Tongue (tissue), 1 donor: ENCODE measurements at regions not wholly inside any gene's neighbourhood (a gene's known extent, or its start where the extent isn't known, plus 50 kb on each side); places are given as distances from the start of the nearest gene placed in this dataset.

Experiments
- DNase-seq: peaks from one replicate; pipeline ENCODE4 v3.0.0-alpha.2; 2015

DNA sequence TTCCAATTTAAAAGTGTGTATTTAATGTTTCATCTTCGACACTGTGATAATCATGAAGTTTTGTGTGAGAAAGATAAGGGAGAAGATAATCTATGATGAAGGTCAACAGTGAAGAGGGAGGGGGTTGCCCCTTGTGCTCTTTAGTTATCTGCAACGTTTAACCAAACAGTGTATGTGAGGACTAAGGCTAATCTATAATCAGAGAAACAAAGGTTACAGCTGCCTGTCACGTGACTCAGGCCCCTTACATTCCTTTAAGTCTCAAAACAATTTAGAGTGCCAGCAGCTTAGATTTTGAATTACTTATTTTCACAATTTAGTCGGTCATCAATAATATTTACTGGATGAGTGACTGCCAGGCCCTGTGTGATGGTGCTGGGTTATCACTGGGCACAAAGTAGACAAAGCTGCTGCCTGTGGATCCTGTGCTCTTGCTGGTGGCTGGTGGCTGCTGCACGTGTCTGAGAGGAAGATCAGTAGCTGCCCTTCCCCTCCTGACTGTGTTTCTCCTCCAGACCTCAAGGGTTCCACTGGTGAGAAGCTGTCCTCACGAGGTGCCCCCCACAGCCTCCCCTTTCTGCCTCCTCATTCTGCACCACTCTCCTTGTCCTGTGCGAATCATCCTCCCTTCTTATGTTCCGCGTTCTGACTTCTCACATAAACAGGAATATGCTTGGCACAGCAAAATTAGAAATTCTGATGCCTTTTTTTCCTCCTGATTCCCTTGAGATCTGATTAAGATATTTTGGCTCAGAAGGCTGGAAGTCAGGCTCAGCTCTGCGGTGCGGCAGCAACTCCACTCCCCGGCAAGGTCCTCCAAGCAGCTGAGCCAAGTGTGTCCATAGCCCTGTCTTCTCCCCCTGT lies 331.1 kb upstream of the B3GAT1 start:
- no peak for DNase-seq

DNA sequence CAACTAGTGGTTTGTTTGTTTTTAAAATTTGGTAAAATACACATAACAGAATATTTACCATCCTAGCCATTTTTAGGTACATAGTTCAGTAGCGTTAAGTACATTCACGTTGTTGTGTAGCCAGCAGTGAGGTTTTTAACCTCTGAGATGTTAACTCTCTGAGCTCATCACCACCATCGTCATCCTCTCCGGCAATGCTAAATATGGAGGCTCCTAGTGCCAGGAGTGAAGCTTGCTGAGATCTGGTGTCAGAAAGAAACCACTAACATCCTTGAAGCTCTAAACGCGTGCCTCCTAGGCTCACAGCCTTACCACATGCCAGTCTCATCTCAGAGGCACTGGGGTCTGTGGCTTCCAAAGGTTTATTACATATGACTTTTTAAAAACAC lies 330.2 kb upstream of the B3GAT1 start:
- no peak for DNase-seq

DNA sequence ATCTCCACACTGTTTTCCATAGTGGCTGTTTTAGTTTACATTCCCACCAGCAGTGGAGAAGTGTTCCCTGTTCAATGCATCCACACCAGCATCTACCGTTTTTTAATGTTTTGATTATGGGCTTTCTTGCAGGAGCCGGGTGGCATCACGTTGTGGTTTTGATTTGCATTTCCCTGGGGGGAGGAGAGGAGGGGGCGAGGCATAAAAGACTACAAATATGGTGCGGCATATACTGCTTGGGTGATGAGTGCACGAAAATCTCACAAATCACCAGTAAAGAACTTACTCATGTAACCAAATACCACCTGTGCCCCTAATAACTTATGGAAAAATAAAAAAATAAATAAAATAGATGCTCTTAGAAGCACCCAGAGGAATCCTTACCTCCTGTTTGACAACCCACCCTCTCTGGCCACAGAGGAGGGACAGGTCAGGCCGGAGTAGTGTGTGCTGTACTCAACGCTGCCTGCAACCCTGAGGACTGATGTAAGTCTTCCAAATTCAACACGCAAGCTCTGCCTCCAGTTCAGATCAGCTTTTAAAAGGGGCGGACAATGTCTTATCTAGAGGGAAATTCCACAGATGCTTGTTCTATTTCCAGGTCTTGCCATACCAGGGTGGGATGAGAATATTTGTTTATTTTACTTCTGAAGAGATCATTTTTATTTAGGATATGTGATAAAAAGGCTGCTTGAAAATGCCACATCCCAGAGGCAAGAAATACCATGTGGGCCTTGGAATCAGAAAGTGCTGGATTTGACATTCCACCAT lies 329.6 kb upstream of the B3GAT1 start:
- no peak for DNase-seq

DNA sequence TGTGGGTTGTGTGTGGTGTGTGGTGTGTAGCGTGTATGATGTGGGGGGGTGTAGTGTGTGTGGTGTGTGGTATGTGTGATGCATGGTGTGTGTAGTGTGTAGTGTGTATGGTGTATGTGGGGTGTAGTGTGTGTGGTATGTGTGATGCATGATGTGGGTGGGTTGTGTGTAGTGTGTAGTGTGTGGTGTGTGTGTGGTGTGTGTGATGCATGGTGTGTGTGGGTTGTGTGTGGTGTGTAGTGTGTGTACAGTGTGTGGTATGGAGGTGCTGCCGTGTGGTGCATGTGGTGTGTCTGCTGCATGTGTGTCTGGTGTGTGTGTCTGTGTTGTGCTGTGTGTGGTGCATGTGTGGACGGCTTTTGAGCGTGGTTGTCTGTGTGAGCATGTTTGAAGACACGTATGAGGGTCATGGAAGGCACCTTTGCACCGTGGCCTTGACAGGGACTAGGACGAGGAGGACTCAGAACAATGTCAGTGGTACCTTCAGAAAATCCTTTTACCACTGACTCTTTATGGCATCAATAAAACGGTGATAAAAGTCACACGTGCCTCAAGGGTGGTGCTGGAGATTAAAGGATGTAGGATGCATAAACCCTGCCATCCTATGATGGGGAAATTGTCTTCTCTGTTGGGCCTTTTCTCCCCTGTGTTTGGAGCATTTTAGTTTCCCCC lies 328.7 kb upstream of the B3GAT1 start:
- no peak for DNase-seq

DNA sequence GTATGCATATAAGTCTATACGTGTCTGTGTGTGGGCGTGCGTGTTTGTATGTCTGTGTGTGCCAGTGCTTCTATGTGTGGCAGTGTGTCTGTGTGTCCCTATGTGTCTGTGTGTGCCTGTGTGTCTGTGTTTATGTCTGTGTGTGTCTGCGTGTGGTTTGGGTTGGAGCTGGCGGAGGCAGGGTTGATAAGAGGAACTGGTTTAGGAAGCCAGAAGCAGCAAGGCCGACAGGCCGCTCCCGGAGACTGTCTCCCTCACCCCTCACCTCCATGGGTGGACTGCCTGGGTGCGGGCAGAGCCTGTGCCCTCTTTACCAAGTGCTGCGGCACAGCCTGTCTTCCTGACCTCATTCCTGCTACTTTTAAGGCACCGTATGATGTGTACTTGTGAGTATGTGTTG lies 327.1 kb upstream of the B3GAT1 start:
- DNase-seq = no peak

DNA sequence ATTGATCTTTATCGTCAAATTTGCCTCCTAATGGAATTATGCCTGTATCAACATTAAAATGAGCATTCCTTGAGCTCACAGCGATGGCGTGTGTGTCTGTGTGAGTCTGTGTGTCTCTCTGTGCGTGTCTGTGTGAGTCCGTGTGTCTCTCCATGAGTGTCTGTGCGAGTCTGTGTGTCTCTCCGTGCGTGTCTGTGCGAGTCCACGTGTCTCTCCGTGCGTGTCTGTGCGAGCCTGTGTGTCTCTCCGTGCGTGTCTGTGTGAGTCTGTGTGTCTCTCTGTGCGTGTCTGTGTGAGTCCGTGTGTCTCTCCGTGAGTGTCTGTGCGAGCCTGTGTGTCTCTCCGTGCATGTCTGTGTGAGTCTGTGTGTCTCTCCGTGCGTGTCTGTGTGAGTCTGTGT lies 326.5 kb upstream of the B3GAT1 start:
- no peak for DNase-seq

DNA sequence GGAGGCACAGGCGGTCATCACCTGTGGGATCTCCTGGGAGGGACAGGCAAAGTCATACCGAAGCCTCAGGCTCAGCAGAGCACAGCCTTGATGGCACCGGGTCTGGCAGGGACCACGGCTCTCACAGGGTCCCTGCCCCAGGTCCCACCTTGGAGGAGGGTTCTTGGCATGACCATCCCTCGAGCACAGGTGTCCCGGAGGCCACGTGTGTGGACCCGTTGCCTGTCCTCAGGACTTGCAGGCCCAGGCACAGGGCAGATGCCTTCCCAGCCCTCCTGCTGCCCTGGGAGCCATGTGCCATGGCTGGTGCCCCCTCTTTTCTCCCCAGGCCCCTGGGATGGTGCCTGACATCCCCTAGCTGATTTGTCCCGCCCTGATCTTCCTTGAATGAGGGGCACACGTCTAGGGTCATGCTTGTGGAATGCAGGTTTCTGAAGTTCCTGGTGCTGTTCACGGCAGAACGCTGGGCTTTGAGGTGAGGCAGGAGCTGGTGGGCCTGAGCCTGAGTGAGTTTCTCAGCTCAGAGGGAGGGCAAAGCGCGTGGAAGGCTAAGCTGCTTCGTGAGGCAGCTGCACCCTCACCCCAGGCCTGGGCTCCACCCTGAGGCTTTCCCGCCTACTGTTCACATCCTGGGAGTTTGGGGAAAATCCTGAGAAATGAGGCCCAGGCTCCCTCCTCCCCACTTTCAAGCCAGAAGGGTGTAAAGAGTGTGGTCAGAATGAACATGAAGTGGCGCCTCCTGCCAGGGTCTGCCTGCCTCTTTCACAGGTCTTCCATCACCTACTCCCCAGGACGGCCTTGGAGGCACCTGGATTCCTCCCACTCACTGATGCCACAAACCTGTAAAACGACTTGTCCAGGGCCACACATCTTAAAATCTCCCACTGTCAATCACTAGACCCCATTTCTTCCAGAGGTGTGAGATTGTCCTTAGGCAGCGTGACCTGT lies 325.8 kb upstream of the B3GAT1 start:
- DNase-seq = no peak

DNA sequence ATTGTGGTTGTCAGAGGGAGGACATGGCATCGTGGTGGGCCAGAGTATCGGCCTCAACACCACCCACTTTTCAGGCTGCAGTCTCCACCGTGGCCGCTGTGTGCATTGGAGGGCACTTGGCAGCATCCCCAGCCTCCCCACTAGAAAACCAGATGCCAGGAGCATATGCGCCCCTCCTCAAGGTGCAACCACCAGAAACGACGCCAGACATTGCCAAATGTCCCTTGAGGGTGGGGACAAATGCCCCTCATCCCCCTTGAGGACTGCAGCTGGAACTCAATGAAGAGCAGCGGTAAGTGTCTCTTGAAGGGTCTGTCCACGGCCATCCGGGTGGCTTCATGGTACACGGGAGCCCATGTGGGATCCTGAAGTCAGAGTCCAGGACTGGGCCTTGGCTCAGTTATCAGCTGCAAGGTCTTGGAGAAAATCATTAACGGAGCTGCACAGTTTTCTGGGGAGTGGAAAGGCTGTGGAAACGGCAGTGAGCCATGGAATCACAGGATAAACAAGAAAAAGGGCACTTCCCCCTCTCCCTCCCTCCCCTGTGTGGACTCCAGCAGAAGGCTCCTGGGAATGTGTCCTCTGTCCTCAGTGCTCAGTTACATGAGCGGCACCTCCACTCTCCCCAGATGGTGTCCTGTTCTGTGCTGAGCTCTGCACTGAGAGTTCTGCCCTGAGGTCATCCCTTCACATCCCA lies 324.4 kb upstream of the B3GAT1 start:
- no peak for DNase-seq

DNA sequence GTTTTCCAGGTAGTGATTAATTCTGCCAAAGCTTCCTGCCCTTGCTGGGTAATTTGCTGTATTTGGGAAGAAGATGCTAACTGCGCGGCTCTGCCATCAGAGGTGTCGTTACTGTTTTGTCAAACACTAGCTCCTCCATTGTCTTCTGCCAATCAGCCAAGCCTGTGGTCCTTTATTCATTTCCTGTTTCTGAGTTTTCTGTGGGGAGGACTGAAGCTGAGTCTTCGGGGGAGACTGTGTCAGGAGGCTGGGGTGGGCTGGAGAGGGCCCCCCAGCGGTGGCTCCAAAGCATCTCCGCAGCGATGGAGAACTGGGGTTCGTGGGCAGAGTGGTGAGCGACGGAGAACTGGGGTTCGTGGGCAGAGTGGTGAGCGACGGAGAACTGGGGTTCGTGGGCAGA lies 322.9 kb upstream of the B3GAT1 start:
- no peak for DNase-seq

DNA sequence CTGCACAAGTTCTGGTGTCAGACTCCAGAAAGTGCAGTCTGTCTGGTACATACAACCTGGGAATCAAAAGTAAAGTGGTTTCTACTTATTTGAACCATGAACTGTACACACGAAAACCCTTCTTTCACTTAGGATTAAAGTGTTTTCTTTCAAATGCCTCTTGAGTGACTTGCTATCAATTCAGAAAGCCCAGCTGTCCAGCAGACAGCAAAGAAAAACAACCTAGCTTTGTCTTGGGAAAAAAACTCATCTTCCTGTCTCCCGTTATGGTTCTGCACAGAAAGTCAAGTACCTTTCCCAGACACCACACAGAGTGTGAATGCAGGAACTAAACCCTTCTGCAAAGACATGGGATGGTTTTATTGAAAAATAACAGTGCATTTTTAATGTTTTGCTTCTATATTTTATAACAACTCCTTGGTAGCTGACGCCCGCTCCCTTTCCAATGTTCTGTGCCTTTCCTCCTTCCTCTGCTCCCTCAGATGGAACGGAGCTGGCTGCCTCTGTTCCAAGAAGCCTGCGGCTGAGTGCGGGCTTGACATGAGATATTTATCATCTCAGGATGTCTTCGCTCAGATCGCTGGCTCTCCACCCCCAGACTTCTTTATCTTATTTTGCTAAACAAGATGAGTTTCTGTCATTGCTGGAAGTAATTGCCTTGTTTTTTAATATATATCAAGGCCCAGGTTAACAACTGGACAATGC lies 322.3 kb upstream of the B3GAT1 start:
- DNase-seq = no peak

DNA sequence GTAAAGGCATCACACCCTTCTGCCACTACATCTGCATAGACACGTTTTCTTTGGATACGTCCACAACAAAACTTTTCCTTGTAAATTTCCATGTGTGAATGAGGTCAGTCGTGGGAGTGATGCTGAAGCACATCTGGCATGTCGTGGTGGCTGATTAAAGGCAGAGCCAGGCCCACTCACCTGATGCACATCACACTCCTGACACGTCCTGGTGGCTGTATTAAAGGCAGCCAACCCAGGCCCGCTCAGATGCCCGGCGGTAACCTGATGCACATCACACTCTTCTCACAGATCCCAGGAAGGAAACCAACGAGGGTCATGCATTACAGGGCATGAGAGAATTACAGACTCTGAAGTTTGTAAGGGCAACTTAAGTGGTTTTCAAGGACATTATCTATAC lies 321.6 kb upstream of the B3GAT1 start:
- no peak for DNase-seq

DNA sequence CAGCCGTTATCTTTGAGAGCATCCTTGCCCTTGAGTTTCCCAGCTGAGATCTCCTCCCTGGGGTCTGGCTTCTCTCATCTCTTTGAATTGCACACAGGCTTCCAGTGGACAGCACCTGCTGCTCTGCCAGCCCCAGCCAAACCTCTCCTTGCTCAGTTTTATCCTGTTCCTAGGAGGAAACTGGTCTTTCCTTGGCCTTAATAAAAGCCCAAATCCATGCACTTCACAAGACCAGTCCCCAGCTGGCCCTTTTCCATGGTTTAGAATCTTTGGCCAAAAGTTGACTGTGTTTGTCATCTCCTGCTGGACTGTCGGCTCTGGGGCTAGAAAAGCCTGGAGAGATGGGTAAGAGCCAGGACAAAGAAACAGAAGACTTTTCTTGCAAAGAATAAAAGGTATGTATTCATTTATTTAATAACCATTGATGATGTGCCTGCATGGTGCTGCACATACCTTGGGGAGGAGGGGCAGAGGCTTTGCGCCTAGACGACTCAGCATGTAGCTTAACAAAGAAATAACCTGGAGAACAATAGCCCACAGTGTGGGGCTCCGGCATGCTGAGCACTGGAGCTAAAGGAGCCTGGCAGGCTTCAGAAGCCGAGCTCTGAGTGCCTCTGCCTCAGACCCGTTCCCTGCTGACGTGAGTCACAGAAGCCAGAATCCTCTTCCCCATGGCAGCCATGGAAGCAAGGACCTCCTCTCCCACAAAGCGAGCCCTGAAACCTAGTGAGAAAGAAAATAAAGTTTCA lies 319.3 kb upstream of the B3GAT1 start:
- no peak for DNase-seq

DNA sequence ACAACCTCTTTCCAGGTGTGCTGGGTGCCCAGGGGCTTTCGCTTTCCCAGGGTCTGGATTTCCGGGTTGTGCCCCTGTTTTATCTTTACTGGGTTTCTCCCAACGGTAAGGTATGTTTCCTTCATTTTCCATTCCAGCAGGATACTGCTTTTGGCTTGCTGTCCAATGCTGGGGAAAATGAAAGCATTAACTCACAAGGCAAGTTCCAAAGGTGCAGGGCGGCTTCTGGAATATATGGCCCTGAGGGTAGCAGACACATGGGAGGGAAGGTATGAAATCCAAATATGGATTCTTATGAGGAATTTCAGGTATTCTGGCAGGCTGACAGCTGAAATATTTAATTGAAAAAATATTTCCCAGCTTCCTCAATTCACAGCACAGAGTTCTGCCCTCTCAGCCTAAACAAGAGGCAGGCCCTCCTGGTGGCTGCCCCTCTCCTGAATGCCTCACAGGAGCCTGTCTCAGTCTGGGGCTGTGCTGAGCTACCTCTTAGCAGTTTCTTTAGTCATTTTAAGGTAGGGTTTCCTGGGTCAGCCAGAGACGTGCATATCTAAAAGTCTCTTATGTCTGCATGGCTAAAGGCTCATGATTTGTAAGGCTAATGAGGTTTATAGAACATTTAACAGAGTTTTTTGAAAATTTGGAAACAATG lies 318.6 kb upstream of the B3GAT1 start:
- no peak for DNase-seq

DNA sequence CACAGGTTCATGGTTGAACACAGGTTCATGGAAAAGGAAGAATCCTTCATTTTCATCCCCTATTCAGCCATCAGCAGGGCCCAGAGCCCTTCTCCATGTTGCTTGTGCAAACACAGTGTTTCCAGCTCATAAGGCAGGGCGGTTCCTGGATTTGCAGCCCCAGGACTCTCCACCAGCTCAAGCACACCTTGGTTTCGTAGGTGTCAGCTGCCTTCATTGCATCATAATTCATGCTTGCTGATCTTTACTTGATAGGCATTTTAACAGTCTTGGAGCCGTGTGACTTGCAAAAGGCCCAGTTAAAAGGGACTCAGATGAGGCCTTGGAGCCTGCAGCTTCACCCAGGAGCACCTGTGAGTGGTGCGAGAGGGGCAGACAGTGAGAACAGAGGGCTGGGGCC lies 318.1 kb upstream of the B3GAT1 start:
- DNase-seq = no peak

DNA sequence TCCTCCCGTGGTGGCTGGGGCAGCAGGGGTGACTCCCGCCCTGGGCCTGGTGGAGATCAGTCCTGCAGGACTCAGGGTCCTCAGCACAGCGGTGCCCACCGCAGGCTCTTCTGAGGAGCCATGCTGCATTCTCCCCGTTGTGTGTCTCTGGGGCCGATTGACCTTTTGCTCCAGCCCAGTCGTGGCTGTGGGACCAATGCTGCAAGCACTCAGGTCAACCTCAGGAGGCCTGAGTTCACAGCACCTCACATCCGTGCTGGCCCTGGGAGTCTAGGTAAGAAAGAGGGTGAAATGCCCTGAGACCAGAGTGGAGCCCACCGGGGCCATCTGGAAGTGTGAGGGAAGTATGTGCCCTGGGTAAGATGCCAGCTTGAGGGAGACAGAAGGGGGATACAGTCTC lies 316.1 kb upstream of the B3GAT1 start:
- no peak for DNase-seq

DNA sequence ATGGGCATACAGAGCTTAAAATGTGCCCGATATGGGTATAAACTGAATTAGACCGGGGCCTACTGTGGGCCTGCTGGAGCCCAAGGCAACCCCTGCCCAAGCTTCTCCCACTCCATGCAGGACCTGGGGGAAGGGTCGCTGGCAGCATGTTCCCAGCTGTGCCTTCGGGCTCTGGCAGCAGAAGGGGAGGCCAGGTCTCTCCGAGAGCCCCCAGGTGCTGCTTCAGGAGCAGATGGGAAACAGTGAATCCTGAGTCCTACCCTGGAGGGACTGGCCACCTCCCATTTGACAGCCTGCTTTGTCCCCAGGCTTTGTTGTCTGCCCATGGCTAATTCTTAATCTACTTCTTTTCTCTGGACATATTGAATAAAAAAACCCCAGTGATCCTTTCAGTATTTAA lies 315.6 kb upstream of the B3GAT1 start:
- DNase-seq = no peak

DNA sequence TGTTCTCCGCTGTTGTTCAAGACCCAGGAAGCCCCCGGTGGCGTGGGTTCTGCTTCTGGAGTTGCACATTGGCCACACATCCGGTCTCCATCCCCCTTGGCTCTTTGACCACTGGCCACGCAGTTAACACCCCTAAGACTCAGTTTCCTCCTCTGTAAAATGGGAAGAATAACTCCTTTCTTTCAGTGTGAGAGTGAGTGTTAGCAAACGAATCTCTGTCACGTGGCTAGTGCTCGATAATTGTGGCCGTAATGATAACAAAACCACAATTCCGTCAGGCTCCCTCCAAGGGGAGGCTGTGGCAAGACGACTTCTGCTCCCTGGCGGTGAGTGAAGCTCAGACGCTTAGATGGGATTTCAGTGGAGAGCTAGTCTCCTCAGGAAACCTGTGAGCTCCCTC lies 315.2 kb upstream of the B3GAT1 start:
- DNase-seq = no peak

DNA sequence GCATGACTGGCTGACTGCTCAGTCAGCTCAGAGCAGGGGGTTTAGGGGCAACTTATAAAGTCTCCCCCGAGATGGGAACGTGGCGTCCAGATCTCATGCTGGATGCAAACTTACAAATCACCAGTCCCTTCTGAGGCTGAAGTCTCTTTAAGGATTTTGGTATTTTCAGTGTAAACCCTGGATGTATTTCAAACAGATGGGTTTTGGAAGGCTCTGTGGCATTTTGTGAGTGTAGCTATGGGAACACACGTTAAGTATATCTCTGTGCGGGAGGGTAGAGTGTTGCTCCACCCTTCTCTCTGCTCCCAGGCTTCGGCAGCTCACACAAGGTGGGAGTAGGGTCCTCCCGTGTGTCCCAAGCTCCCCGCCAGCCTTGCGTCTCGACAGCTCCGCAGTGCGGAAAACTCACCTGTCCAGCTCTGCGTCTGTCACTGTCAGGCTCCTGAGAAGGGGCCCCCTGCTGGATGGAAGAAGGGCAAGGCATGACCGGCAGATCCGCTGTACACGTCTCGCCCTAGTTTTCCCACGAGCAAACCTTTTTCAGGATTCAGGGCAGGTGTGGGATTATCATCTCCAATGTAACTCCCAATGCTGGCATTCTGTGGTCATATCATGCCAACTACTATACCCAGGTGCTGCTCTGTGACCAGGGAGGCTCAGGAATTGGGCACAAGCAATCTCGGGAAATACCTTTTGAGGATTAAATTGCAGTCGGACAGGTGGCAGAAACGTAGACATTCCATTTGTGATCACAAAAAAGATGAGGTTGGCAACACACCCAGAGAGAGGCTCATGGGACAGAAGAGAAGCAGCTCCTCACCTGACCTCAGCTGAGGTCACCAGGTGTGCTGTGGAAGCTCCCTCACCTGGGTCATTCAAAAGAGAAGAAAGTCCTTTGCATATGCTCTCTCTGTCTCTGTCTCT lies 313.9 kb upstream of the B3GAT1 start:
- peak; percentile 22 for DNase-seq
